CD4-positive, alpha-beta T cell treated with Interleukin-2 at 100 ng/mL for 4 hours (primary cell): ENCODE measurements at regions not wholly inside any gene's neighbourhood (a gene's known extent, or its start where the extent isn't known, plus 50 kb on each side); places are given as distances from the start of the nearest gene placed in this dataset.
A peak's percentile ranks its signal among the peaks of the same experiment; 100 is the strongest.
"Not testable (repeated sequence)": the region's sequence is repeated elsewhere in the genome, so short reads cannot be mapped to it uniquely, and the experiment has no call there.

Experiments
- DNase-seq: peaks from one replicate; pipeline ENCODE4 v3.0.0-alpha.2; 2020; ENCODE audit warnings: low spot score

GRCh38 chr3:158882445-158882844, 80.6 kb downstream of the MFSD1 start:
- no peak for DNase-seq

DNA sequence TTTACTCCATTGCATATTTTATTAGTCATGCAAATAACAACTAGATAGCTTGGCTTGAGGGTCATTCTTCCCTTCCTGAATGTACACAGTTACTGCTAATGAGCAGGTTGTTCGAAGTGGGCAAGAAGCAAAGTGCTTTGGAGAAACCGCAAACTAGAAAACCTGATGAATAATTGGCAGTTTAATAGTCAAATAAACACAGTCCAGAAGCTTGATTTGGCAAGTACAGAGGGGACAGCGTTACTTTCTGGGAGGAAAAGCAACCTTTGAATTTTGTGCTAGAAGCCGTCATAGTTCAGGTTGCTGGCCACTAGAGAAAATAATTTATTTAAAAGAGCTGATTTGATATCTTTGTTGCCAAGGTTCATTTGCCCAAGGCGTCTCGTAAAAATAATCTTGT, 94.9 kb downstream of the MFSD1 start:
- DNase-seq = no peak

GRCh38 chr3:158906749-158907148, 104.9 kb downstream of the MFSD1 start:
- DNase-seq = no peak

DNA sequence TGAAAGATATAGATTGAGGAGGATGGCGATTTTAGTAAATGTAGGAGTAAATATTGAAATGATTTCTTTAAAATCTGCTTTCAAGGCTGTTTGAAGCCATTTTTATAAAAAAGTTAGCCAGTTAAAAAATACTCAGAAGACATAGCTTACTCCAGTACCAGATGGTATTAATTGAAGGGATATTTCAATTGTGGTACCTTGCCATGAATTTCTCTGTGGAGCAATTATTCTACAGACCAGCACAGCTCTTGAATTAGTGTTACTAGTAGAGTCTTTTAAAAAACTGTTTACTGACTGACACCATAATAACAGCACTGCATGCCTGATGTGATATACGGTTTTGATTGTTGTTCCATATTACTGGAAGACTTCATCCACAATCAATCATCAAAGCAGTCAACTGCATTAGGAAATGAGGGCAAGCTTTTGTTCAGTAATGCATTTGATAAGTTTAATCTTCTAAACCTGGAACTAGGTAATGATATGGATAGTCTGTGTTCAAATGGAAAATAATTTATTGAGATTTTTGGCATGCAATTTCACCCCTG, 106.4 kb downstream of the MFSD1 start:
- no peak for DNase-seq

DNA sequence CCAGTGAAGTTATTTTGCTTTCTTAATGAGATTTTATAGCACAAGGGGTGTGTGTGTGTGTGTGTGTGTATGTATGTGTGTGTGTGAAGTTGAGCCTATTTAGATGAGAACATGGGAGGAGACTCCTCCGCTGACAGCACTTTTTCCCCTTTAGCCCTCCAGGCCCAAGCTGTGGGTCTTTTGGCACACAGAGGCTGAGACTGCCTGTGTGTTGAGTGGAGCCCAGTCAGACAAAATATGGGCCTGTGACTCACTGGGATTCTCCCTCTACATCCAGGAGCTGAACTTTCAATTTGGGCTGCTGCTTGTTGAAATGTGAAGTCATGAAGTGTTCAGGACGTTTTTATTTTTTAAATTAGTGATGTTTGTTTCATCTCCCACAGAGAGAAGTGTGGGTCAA, 108.0 kb downstream of the MFSD1 start:
- no peak for DNase-seq

DNA sequence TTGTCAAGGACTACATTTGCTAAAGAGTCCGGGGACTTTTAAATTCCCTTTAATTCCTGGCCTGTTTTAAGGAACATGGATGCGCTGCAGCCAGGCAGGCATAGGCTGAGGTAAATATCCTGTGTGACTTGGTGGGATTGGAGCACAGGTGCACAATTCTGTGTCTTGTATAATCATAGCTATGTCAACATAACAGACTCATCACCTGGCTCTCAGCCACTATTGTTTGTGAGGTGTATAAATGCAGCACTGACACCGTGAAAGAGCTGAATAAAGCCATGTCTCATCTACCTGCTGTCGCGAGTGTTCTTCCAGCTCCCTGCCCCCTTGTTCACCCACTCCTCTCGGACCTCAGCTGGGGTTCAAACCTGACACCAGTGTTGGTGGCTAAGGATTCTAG, 109.7 kb downstream of the MFSD1 start:
- DNase-seq = no peak

- DNase-seq = no peak
These were observed 110.3 kb downstream of the MFSD1 start for GRCh38 chr3:158912188-158912587.

DNA sequence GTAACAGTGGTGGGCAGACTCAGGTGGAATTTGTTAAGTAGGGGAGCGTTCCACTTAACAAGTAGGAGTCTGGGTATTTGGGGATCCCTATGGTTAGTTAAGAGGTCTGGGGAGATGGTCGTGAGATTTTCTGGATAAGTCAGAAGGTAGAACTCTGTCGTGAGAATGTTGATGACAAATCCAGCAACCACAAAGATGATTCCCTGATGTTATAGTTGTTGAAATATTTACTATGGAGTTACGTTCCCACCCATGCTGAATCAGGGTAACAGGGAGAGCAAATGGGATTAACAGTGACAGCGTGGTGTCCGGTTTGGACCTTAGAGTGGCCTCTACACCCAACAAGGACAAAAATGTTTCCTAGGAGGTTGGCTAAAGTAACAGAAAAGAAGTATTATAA, 110.8 kb downstream of the MFSD1 start:
- no peak for DNase-seq

DNA sequence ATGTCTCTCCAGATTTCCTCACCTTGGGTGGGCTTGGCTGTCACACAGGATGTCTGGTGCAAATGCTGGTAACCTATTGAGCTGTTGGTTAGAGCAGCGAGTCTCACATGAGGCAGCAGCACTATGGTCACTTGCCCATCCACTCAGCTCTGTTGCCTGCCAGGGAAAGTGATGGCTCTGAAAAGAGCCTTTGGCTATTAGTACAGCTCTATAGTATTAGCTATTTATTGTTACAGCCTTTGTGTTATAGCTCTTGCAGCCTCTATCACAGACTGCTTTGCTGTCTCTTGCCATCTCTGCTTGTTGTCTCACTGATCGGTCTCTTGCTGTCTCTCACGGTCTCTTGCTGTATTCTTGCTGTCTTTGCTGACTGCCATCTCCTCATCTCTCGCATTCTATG, 114.3 kb downstream of the MFSD1 start:
- no peak for DNase-seq

DNA sequence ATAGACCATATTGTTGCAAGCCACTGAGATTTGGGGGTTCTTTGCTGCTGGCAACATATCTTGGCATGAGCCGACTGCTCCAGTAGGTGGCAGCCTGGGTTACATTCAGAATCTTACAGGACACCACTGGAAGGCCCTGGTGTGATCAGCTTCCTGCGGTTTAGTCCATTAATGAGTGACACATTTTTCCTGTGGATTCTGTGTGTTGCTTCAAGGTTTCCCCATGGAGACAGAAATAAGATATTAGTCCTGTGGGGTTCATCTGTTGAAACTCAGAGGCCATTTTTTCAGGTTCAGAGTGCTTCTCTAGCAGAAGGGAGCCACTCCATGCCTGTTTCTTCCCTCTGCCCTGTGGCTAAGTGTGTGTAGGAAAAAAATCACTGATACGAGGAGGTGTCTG, 116.2 kb downstream of the MFSD1 start:
- DNase-seq = peak; percentile 2

- DNase-seq = no peak
These were observed 116.6 kb downstream of the MFSD1 start for GRCh38 chr3:158918451-158918850.

DNA sequence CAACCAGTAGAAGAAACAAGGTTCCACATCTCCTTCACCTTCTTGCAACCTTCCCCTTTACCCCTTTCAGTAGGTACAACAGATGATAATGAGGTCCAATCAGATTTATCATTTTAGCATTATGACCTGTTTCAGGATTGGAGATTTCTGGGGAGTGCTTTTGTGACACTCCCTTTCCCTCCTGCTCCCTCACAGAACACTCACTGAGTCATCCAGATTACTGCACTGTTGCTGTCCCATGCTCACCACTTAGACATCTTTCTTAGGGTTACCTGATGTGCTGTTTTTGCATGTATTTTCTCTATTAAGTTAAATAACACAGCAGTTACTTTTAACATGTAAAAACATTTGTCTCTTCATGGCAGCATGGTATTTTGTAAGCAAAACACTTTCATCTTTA, 118.5 kb downstream of the MFSD1 start:
- DNase-seq = no peak

GRCh38 chr3:158925021-158925420, 123.2 kb downstream of the MFSD1 start:
- DNase-seq = no peak

DNA sequence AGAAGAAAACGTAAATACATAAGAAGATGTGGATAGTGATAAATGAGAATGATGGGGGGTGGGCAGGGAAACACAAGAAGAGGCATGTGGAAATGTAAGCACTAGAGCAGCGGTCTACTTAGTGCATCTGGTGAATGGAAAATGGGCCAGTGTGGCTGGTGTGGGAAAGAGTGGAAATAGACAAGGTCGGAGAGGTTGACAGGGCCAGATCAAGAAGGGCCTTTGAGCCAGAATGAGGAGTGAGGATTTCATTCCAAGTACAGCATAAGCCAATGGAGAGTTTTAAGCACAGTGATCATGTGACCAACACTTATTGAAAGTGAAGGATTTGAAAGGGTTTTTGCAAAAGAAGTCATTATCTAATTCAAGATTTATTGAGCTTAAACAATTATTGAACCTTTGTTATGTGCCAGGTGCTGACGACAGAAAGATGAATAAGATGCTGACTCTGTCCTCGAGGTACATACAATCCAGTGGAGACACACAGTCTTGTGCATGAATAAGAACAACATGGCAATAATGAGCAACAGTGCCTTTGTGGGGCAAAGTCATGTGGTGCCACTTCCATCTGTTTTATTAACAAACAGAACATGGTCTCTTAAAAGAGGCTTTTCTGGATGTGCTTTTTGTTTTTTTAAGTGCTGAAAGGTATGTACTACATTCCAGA, 124.1 kb downstream of the MFSD1 start:
- DNase-seq = no peak

- no peak for DNase-seq
These were observed 134.0 kb downstream of the MFSD1 start for GRCh38 chr3:158935846-158936245.

- DNase-seq = no peak
These were observed 134.8 kb downstream of the MFSD1 start for GRCh38 chr3:158936530-158937113.

GRCh38 chr3:158950178-158950901, 148.5 kb downstream of the MFSD1 start:
- DNase-seq = no peak

GRCh38 chr3:158953131-158953530, 151.3 kb downstream of the MFSD1 start:
- DNase-seq = no peak

- no peak for DNase-seq
These were observed 152.6 kb downstream of the MFSD1 start for GRCh38 chr3:158954420-158954819.

DNA sequence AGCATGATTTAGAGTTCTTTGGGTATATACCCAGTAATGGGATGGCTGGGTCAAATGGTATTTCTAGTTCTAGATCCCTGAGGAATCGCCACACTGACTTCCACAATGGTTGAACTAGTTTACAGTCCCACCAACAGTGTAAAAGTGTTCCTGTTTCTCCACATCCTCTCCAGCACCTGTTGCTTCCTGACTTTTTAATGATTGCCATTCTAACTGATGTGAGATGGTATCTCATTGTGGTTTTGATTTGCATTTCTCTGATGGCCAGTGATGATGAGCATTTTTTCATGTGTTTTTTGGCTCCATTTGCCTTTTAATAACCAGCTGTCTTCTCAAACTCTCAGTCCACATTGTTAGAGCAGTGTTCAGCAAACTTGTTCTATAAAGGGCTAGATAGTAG, 155.9 kb downstream of the MFSD1 start:
- DNase-seq = not testable (repeated sequence)

GRCh38 chr3:158958873-158959272, 157.0 kb downstream of the MFSD1 start:
- no peak for DNase-seq

GRCh38 chr3:158961471-158961870, 159.6 kb downstream of the MFSD1 start:
- DNase-seq = no peak

GRCh38 chr3:158961911-158962310, 160.1 kb downstream of the MFSD1 start:
- DNase-seq = no peak
